Breast epithelium (tissue), 4 donors: ENCODE measurements at regions not wholly inside any gene's neighbourhood (a gene's known extent, or its start where the extent isn't known, plus 50 kb on each side); places are given as distances from the start of the nearest gene placed in this dataset.

Experiments
- DNase-seq, 2 donors: peaks; one replicate each; pipeline ENCODE4 v3.0.0-alpha.2; 2019; ENCODE audit warnings: low spot score in 2 of 2
- H3K27ac ChIP-seq, 2 donors: fragments of 200-600 bp; sonication (generic) in 1 of 2; one replicate each; pipeline ENCODE4 v1.5.1; 2016 to 2019; ENCODE audit warnings: mild to moderate bottlenecking in 1 of 2
- H3K27me3 ChIP-seq, 2 donors: fragments of 200-600 bp; sonication (generic) in 1 of 2; one replicate each; pipeline versions ENCODE4 v1.5.1 to v1.6.0; 2017 to 2019; ENCODE audit warnings: control low read depth in 1 of 2, mild to moderate bottlenecking in 1 of 2
- H3K36me3 ChIP-seq: fragments of 200-600 bp; one replicate; pipeline ENCODE4 v1.5.1; 2019
- H3K4me1 ChIP-seq, 2 donors: fragments of 200-600 bp; sonication (generic); one replicate each; pipeline ENCODE4 v1.5.1; 2016 to 2019; ENCODE audit warnings: control low read depth in 1 of 2
- H3K4me3 ChIP-seq, 3 donors: fragments of 200-600 bp; sonication (generic); 1 replicate in 2 of 3; 2 replicates in 1 of 3; pipeline ENCODE4 v1.5.1; 2016 to 2019; ENCODE audit warnings: mild to moderate bottlenecking in 3 of 3, moderate library complexity in 2 of 3
- H3K9me3 ChIP-seq, 2 donors: fragments of 200-600 bp; sonication (generic) in 1 of 2; one replicate each; pipeline ENCODE4 v1.5.1; 2016 to 2019; ENCODE audit warnings: control low read depth in 1 of 2
- CTCF ChIP-seq, 3 donors: fragments of 450-650 bp; IDR thresholded peaks; one replicate each; pipeline ENCODE4 v1.5.1; 2016 to 2017; ENCODE audit warnings: antibody characterized with exemption in 3 of 3, mild to moderate bottlenecking in 3 of 3, moderate library complexity in 3 of 3
- POLR2A ChIP-seq: fragments of 450-650 bp; IDR thresholded peaks from one replicate; pipeline ENCODE4 v1.6.1; 2016; ENCODE audit warnings: antibody characterized with exemption, mild to moderate bottlenecking, moderate library complexity
- POLR2AphosphoS5 ChIP-seq, 3 donors: sonication (generic); formaldehyde crosslinking; IDR thresholded peaks; one replicate each; pipeline ENCODE4 v1.6.1; 2017; ENCODE audit warnings: antibody characterized with exemption in 3 of 3
- intact Hi-C: fragments of 100-400 bp; cut with DNase I; formaldehyde crosslinking; loops from one replicate; pipeline ENCODE4 v1.15.1; 2023; ENCODE audit warnings: low total_unique reads

- Histone ChIP-seq H3K36me3 (no peaks in the 10 kb centered on the region), H3K4me3 (no peak overlapping the region), H3K27ac (no peak overlapping the region), H3K9me3 (no peaks in the 10 kb centered on the region), H3K4me1 (no peaks in the 10 kb centered on the region), H3K27me3 (no peaks in the 10 kb centered on the region)
- intact Hi-C loops, result no loop called here
- no peak for DNase-seq
- TF ChIP-seq POLR2AphosphoS5 (IDR thresholded peaks at IDR 0.05), result no peak
These were observed 467.4 kb upstream of the CDH20 start for GRCh38 chr18:60865801-60866200.

- no peaks in the 10 kb centered on the region for H3K9me3 ChIP-seq
- H3K4me1 ChIP-seq, result no peaks in the 10 kb centered on the region
- H3K4me3 ChIP-seq, result no peak overlapping the region
- no peak for DNase-seq
- H3K27ac ChIP-seq, result no peak overlapping the region
- H3K36me3 ChIP-seq, result no peaks in the 10 kb centered on the region
- H3K27me3 ChIP-seq, result no peaks in the 10 kb centered on the region
- TF ChIP-seq POLR2A (no peak), CTCF (IDR thresholded peaks at IDR 0.05) (no peak), POLR2AphosphoS5 (IDR thresholded peaks at IDR 0.05) (no peak)
- intact Hi-C loops, result no loop called here
These were observed 462.7 kb upstream of the CDH20 start for GRCh38 chr18:60870261-60871153.

- Histone ChIP-seq H3K9me3 (no peaks in the 10 kb centered on the region), H3K27ac (no peak overlapping the region), H3K4me3 (no peak overlapping the region), H3K36me3 (no peaks in the 10 kb centered on the region), H3K27me3 (no peaks in the 10 kb centered on the region), H3K4me1 (no peaks in the 10 kb centered on the region)
- intact Hi-C loops, result no loop called here
- no peak for TF ChIP-seq CTCF (IDR thresholded peaks at IDR 0.05)
- TF ChIP-seq POLR2A, result no peak
- no peak for TF ChIP-seq POLR2AphosphoS5 (IDR thresholded peaks at IDR 0.05)
- no peak for DNase-seq
These were observed 460.8 kb upstream of the CDH20 start for GRCh38 chr18:60872434-60872833.

- no peak overlapping the region for H3K4me3 ChIP-seq
- no peak for DNase-seq
- H3K27me3 ChIP-seq, result no peaks in the 10 kb centered on the region
- H3K27ac ChIP-seq, result no peak overlapping the region
- intact Hi-C loops, result no loop called here
- TF ChIP-seq CTCF (IDR thresholded peaks at IDR 0.05) (no peak), POLR2AphosphoS5 (IDR thresholded peaks at IDR 0.05) (no peak), POLR2A (no peak)
- H3K4me1 ChIP-seq, result no peaks in the 10 kb centered on the region
- no peaks in the 10 kb centered on the region for H3K36me3 ChIP-seq
- H3K9me3 ChIP-seq, result no peaks in the 10 kb centered on the region
These were observed 459.5 kb upstream of the CDH20 start for GRCh38 chr18:60873708-60874107.

GRCh38 chr18:60875957-60876507 is 457.2 kb upstream of the CDH20 start:
- H3K9me3 ChIP-seq, result no peaks in the 10 kb centered on the region
- H3K4me3 ChIP-seq, result no peak overlapping the region

More at GRCh38 chr18:60875957-60876507, 457.2 kb upstream of the CDH20 start:
- no peak for DNase-seq
- H3K27ac ChIP-seq, result no peak overlapping the region
- intact Hi-C loops, result no loop called here
- H3K36me3 ChIP-seq, result no peaks in the 10 kb centered on the region
- no peak for TF ChIP-seq CTCF (IDR thresholded peaks at IDR 0.05)
- no peak for TF ChIP-seq POLR2A
- no peak for TF ChIP-seq POLR2AphosphoS5 (IDR thresholded peaks at IDR 0.05)
- H3K4me1 ChIP-seq, result no peaks in the 10 kb centered on the region
- no peaks in the 10 kb centered on the region for H3K27me3 ChIP-seq
